SU-DHL-6 (cell line): ENCODE measurements at regions not wholly inside any gene's neighbourhood (a gene's known extent, or its start where the extent isn't known, plus 50 kb on each side); places are given as distances from the start of the nearest gene placed in this dataset.

ENCODE experiments used
- EZH2phosphoT487 ChIP-seq: fragments of 200-600 bp; sonication (generic), shearing (Covaris generic); conservative IDR thresholded peaks from 2 replicates; pipeline ENCODE4 v1.6.1; 2018; ENCODE audit warnings: mild to moderate bottlenecking, antibody characterized with exemption, low read length, moderate library complexity, mixed read lengths
- TF ChIP-seq, protein P1 (sequence below): fragments of 200-600 bp; sonication (generic); IDR thresholded peaks from one replicate; pipeline ENCODE4 v1.5.1; 2017; ENCODE audit warnings: antibody characterized with exemption, mild to moderate bottlenecking, low read length, moderate library complexity; ENCODE audit not compliant: insufficient read depth, poor library complexity, severe bottlenecking

DNA sequence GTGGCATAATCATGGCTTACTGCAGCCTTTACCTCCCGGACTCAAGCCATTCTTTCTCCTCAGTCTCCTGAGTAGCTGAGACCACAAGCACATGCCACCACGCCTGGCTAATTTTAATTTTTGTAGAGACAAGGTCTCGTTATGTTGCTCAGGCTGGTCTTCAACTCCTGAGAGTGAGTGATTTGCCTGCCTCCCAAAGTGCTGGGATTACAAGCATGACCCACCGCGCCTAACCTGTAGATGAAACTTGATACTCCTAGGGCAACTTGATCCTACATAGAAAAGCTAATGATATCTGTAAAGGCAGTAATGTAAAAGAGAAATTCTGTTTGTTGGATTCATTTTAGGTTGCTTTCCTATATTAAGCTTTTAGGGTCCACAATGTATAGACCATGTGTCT, 391.9 kb upstream of the THRB start:
- TF ChIP-seq, protein P1, sequence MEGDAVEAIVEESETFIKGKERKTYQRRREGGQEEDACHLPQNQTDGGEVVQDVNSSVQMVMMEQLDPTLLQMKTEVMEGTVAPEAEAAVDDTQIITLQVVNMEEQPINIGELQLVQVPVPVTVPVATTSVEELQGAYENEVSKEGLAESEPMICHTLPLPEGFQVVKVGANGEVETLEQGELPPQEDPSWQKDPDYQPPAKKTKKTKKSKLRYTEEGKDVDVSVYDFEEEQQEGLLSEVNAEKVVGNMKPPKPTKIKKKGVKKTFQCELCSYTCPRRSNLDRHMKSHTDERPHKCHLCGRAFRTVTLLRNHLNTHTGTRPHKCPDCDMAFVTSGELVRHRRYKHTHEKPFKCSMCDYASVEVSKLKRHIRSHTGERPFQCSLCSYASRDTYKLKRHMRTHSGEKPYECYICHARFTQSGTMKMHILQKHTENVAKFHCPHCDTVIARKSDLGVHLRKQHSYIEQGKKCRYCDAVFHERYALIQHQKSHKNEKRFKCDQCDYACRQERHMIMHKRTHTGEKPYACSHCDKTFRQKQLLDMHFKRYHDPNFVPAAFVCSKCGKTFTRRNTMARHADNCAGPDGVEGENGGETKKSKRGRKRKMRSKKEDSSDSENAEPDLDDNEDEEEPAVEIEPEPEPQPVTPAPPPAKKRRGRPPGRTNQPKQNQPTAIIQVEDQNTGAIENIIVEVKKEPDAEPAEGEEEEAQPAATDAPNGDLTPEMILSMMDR = no peak
- no peak for TF ChIP-seq EZH2phosphoT487
